IMR-90 (cell line): ENCODE measurements at regions not wholly inside any gene's neighbourhood (a gene's known extent, or its start where the extent isn't known, plus 50 kb on each side); places are given as distances from the start of the nearest gene placed in this dataset.

Source experiments
- ATAC-seq: fragments of 200-7000 bp; cut with Tn5 transposase; 2 replicates; pipeline ENCODE4 v1.9.1; 2020; ENCODE audit warnings: low read depth, mild to moderate bottlenecking, moderate library complexity
- BruUV-seq: library from RNA; stranded (reverse); fragments of 400-500 nt; replicated peaks from 2 replicates; lab custom pipeline; 2021; lab: Mats Ljungman, UMichigan
- CTCF ChIA-PET: fragments of 300-600 bp; formaldehyde crosslinking; extraction: SDS; loops from one replicate; lab custom pipeline; 2021; ENCODE audit warnings: antibody characterized with exemption; lab: Yijun Ruan, JAX
- POLR2A ChIA-PET: fragments of 300-600 bp; sonication (Branson Sonifier 250); formaldehyde crosslinking; loops from one replicate; lab custom pipeline; 2022; ENCODE audit warnings: antibody characterized with exemption; ENCODE audit not compliant: unreplicated experiment; lab: Charles Lee
- DNase-seq: peaks from one replicate; pipeline ENCODE4 v3.0.0; 2013
- H2AFZ ChIP-seq: replicated peaks from 2 replicates; pipeline ENCODE3; 2013; ENCODE audit warnings: low read length, mild to moderate bottlenecking; ENCODE audit not compliant: poor library complexity
- H2AK5ac ChIP-seq: 2 replicates; pipeline ENCODE4 v1.6.1; 2013; ENCODE audit warnings: low read depth, low read length, inconsistent platforms
- H2AK9ac ChIP-seq: replicated peaks from 2 replicates; pipeline ENCODE3; 2013; ENCODE audit warnings: mild to moderate bottlenecking, low read depth, low read length, moderate library complexity; ENCODE audit not compliant: poor library complexity
- H2BK120ac ChIP-seq: 2 replicates; pipeline ENCODE4 v1.6.1; 2013; ENCODE audit warnings: low read depth, low read length, inconsistent platforms
- H2BK15ac ChIP-seq: 3 replicates; pipeline ENCODE4 v1.6.1; 2013; ENCODE audit warnings: low read depth, low read length, inconsistent platforms
- H2BK20ac ChIP-seq: 2 replicates; pipeline ENCODE4 v1.6.1; 2013; ENCODE audit warnings: low read depth, mild to moderate bottlenecking, inconsistent platforms, low read length, moderate library complexity
- H2BK5ac ChIP-seq: 2 replicates; pipeline ENCODE4 v1.6.1; 2013; ENCODE audit warnings: mild to moderate bottlenecking, low read depth, low read length, inconsistent platforms; ENCODE audit not compliant: poor library complexity, severe bottlenecking
- H3K14ac ChIP-seq: replicated peaks from 2 replicates; pipeline ENCODE4 v1.6.1; 2013; ENCODE audit warnings: low read depth, low read length, inconsistent platforms
- H3K18ac ChIP-seq: 2 replicates; pipeline ENCODE4 v1.6.1; 2013; ENCODE audit warnings: low read depth, low read length, control low read depth
- H3K23ac ChIP-seq: 2 replicates; pipeline ENCODE4 v1.6.1; 2013; ENCODE audit warnings: low read depth, low read length, inconsistent platforms
- H3K27ac ChIP-seq: 2 replicates; pipeline ENCODE4 v1.5.1; 2013; ENCODE audit warnings: mild to moderate bottlenecking, control low read depth, low read length; ENCODE audit not compliant: insufficient read depth
- H3K27me3 ChIP-seq: 2 replicates; pipeline ENCODE4 v1.6.1; 2013; ENCODE audit warnings: low read length; ENCODE audit not compliant: control insufficient read depth, insufficient read depth
- H3K36me3 ChIP-seq: 2 replicates; pipeline ENCODE4 v1.6.1; 2013; ENCODE audit warnings: low read length, mixed read lengths; ENCODE audit not compliant: control insufficient read depth, insufficient read depth
- H3K4ac ChIP-seq: 2 replicates; pipeline ENCODE4 v1.6.1; 2013; ENCODE audit warnings: low read depth, low read length, inconsistent platforms
- H3K4me1 ChIP-seq: 2 replicates; pipeline ENCODE4 v1.6.1; 2013; ENCODE audit warnings: low read length, mixed read lengths; ENCODE audit not compliant: control insufficient read depth, insufficient read depth
- H3K4me2 ChIP-seq: 2 replicates; pipeline ENCODE4 v1.6.1; 2013; ENCODE audit warnings: low read depth, mild to moderate bottlenecking, control low read depth, low read length, moderate library complexity
- H3K4me3 ChIP-seq: 2 replicates; pipeline ENCODE4 v1.5.1; 2013; ENCODE audit warnings: low read depth, mild to moderate bottlenecking, control low read depth, low read length, moderate library complexity; ENCODE audit not compliant: insufficient read depth
- H3K56ac ChIP-seq: 2 replicates; pipeline ENCODE4 v1.6.1; 2013; ENCODE audit warnings: low read length, inconsistent platforms; ENCODE audit not compliant: insufficient read depth; ENCODE audit errors: extremely low read depth
- H3K79me1 ChIP-seq, 2 experiments: 2 replicates each; pipeline ENCODE4 v1.6.1; 2013; ENCODE audit warnings: low read length in 2 of 2, inconsistent platforms in 1 of 2, low read depth in 1 of 2
- H3K9ac ChIP-seq: 2 replicates; pipeline ENCODE4 v1.6.1; 2013; ENCODE audit warnings: low read depth, low read length, control low read depth
- H3K9me1 ChIP-seq: 2 replicates; pipeline ENCODE4 v1.6.1; 2013; ENCODE audit warnings: low read length, inconsistent platforms; ENCODE audit not compliant: insufficient read depth
- H3K9me3 ChIP-seq: 2 replicates; pipeline ENCODE4 v1.6.1; 2013; ENCODE audit warnings: low read length; ENCODE audit not compliant: control insufficient read depth, insufficient read depth
- H4K20me1 ChIP-seq: 2 replicates; pipeline ENCODE4 v1.6.1; 2013; ENCODE audit warnings: low read length, inconsistent platforms; ENCODE audit not compliant: insufficient read depth
- H4K5ac ChIP-seq: 2 replicates; pipeline ENCODE4 v1.6.1; 2013; ENCODE audit warnings: mild to moderate bottlenecking, low read depth, low read length, control low read depth
- H4K8ac ChIP-seq, 2 experiments: 2 replicates each; pipeline ENCODE4 v1.6.1; 2013; ENCODE audit warnings: low read depth in 2 of 2, low read length in 2 of 2, control low read depth in 1 of 2, inconsistent platforms in 1 of 2
- H4K91ac ChIP-seq: 2 replicates; pipeline ENCODE4 v1.6.1; 2013; ENCODE audit warnings: low read depth, low read length, inconsistent platforms; ENCODE audit not compliant: insufficient read depth
- CHD1 ChIP-seq: IDR thresholded peaks from 2 replicates; pipeline ENCODE4 v1.6.1; 2012; ENCODE audit warnings: low read depth, low read length, improper control_type of control experiment
- FOS ChIP-seq: fragments of 150-350 bp; IDR thresholded peaks from 2 replicates; pipeline ENCODE4 v1.6.1; 2016; ENCODE audit warnings: low read depth, low read length
- MAFK ChIP-seq: IDR thresholded peaks from 2 replicates; pipeline ENCODE4 v1.6.1; 2012; ENCODE audit warnings: low read depth, low read length, improper control_type of control experiment
- MXI1 ChIP-seq: IDR thresholded peaks from 2 replicates; pipeline ENCODE4 v1.6.1; 2012; ENCODE audit warnings: low read depth, mild to moderate bottlenecking, low read length, moderate library complexity, borderline replicate concordance
- NFE2L2 ChIP-seq: fragments of 150-350 bp; IDR thresholded peaks from 2 replicates; pipeline ENCODE4 v1.6.1; 2016; ENCODE audit warnings: low read depth, mild to moderate bottlenecking, low read length
- POLR2A ChIP-seq: IDR thresholded peaks from 2 replicates; pipeline ENCODE4 v1.6.1; 2012; ENCODE audit warnings: mild to moderate bottlenecking, low read depth, low read length
- RAD21 ChIP-seq: IDR thresholded peaks from 2 replicates; pipeline ENCODE4 v1.6.1; 2012; ENCODE audit warnings: low read length, improper control_type of control experiment
- WGBS, 2 experiments: methylation state at CpG; one replicate each; pipeline versions ENCODE4 v1.1.5 to v1.1.7; 2013; ENCODE audit warnings: missing lambda C conversion rate in 2 of 2; ENCODE audit not compliant: insufficient read length in 1 of 2; ENCODE audit errors: extremely low coverage in 2 of 2; 5-methylcytosine and 5-hydroxymethylcytosine counted together
- dilution Hi-C: fragments of 300-500 bp; cut with HindIII; formaldehyde crosslinking; loops from one replicate; pipeline ENCODE4 v1.14.3; 2018; ENCODE audit warnings: low sequenced_read_pairs; ENCODE audit not compliant: unreplicated experiment
- in situ Hi-C: fragments of 300-500 bp; cut with MboI; formaldehyde crosslinking; loops from 3 replicates; pipeline ENCODE4 v1.14.3; 2019; ENCODE audit warnings: low sequenced_read_pairs, inconsistent platforms, mixed read lengths
- intact Hi-C: fragments of 100-400 bp; cut with micrococcal nuclease; formaldehyde crosslinking; loops from 2 replicates; pipeline ENCODE4 v1.10.0; 2022
- TF ChIP-seq, protein P1 (sequence below): fragments of 150-350 bp; IDR thresholded peaks from 2 replicates; pipeline ENCODE4 v1.6.1; 2016; ENCODE audit warnings: low read depth, mild to moderate bottlenecking, low read length, moderate library complexity, borderline replicate concordance

DNA sequence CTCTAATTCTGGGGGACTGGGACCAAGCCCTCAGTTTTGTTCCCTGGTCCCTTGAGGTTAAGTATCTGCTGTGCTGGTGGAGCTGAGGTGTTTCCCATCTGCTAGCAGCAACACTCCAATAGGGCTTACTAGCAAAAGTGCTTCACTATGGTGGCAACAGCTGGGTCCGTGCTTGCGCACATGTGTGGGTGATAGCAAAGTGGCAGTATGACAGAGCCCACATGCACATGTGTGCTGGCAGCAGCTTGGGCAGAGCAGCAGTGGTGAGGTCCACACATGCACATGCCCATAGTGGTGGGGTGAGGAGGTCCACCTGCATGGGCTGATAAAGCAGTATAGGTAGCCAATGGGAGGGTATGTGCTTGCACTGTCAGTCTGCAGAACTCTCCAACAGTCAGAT, 1723.7 kb downstream of the SUCLG1 start:
- Histone ChIP-seq H3K79me1 (no peaks in the 10 kb centered on the region), H4K5ac (no peak overlapping the region), H4K8ac (no peak overlapping the region), H2BK120ac (no peak overlapping the region), H3K56ac (no peak overlapping the region), H3K9me1 (no peaks in the 10 kb centered on the region), H3K4me2 (no peak overlapping the region), H2AFZ (no peak overlapping the region), H4K91ac (no peak overlapping the region), H2BK15ac (no peak overlapping the region), H3K14ac (no peak overlapping the region), H3K36me3 (no peaks in the 10 kb centered on the region), H3K23ac (no peak overlapping the region), H3K18ac (no peak overlapping the region), H3K9ac (no peak overlapping the region), H3K4me3 (no peak overlapping the region), H2AK5ac (no peak overlapping the region), H3K27me3 (no peaks in the 10 kb centered on the region), H2AK9ac (no peak overlapping the region), H2BK20ac (no peak overlapping the region), H3K4me1 (no peaks in the 10 kb centered on the region), H3K9me3 (no peaks in the 10 kb centered on the region), H2BK5ac (no peak overlapping the region), H3K4ac (no peak overlapping the region), H3K27ac (no peak overlapping the region), H4K20me1 (no peaks in the 10 kb centered on the region)
- ChIA-PET CTCF (no interaction called here), POLR2A (no interaction called here)
- intact Hi-C loops: no loop called here
- ATAC-seq (no peak), DNase-seq (no peak)
- in situ Hi-C loops: no loop called here
- TF ChIP-seq CHD1: no peak
- no peak for TF ChIP-seq POLR2A
- TF ChIP-seq MXI1: no peak
- no peak for TF ChIP-seq RAD21
- no peak for TF ChIP-seq MAFK
- TF ChIP-seq FOS: no peak
- TF ChIP-seq, protein P1, sequence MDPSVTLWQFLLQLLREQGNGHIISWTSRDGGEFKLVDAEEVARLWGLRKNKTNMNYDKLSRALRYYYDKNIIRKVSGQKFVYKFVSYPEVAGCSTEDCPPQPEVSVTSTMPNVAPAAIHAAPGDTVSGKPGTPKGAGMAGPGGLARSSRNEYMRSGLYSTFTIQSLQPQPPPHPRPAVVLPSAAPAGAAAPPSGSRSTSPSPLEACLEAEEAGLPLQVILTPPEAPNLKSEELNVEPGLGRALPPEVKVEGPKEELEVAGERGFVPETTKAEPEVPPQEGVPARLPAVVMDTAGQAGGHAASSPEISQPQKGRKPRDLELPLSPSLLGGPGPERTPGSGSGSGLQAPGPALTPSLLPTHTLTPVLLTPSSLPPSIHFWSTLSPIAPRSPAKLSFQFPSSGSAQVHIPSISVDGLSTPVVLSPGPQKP: no peak
- no peak for TF ChIP-seq NFE2L2
- dilution Hi-C loops: no loop called here
- no TSS peak for BruUV-seq
- WGBS, 2 experiments: 60% methylated on average over 1 of the region's 2 CpGs; no CpG with 5 or more reads in 1 of the 2 experiments
